ENCODE measurements at regions not wholly inside any gene's neighbourhood (a gene's known extent, or its start where the extent isn't known, plus 50 kb on each side); places are given as distances from the start of the nearest gene placed in this dataset.
"Not testable (repeated sequence)": the region's sequence is repeated elsewhere in the genome, so short reads cannot be mapped to it uniquely, and the experiment has no call there.

DNA sequence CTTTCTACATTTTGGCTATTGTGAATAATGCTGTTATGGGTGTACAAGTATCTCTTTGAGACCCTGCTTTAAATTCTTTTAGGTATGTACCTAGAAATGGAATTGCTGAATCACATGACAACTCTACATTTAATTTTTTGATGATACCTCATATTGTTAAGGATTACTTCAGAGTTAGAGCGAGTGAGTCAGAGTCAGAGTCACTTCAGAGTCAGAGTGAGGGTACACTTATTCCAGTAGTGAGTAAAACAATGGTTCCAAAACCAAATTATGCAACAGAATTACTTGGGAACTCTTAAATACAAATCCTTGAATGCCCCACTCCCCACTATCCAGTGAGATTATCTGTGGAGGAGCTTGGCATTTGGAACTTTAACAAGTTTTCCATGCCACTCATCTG lies 50.3 kb upstream of the SNRK start:
- DNase-seq (ENCODE audit: low read depth) = no peak

DNA sequence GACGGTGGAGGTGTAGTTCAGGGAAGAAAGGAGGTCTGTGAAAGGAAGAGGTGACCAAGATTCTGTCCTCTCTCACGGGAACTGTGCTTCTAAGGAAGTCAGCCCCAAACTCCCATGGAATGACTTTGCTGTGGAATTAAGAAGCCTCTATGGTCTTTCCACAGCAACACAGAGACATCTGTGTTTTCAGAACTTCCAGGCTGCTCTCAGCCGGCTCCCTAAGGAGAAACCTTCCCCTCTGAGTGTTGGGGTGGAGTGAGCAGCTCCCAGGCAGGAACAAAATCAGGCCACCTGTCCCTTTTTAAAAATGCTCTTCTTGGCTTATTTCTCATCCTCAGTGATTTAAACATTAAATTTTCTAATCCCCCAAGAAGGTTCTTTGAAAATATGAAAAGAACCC lies 53.3 kb upstream of the SNRK start:
- no peak for DNase-seq (ENCODE audit: low read depth)

DNA sequence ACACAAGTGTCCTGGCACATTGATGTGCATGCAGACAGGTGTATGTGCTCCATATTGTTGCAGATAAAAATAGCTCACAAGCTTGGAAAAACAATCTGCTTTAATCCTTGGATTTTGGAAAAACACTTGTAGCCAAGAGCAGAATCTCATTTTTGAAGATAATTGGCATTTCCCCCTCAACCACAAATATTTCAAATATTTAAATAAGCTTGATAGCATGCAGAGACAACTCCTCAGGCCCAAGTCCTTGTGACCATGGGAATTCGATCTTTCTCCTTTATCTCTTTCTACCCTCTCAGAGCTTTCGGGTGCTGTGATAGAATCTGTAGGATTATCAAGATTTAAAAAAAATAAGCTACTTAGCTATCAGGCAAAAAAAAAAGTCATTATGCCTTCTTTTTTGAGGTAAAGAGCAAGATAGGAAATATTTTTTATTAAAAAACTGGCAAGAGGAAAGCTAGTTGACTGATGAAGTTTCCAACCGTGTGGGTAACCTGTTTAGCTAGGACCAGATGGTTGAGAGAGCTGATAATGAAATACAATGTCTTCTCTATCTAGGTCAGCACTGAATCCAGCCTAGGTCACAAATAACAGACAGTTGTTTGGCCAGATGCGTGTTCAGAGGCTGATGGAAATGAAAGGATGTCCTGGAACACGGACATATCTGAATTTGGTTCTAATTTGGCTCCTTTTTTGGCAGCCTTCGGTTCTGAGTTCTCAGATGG lies 54.9 kb upstream of the SNRK start:
- DNase-seq (ENCODE audit: low read depth) = no peak

DNA sequence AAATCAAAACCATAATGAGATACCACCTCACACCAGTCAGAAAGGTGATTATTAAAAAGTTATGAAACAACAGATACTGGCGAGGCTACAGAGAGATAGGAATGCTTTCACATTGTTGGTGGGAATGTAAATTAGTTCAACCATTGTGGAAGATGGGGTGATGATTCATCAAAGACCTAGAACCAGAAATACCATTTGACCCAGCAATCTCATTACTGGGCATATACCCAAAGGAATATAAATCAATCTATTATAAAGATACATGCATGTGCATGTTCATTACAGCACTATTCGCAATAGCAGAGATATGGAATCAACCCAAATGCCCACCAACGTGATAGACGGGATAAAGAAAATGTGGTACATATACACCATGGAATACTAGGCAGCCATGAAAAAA lies 56.5 kb upstream of the SNRK start:
- DNase-seq (ENCODE audit: low read depth) = not testable (repeated sequence)

DNA sequence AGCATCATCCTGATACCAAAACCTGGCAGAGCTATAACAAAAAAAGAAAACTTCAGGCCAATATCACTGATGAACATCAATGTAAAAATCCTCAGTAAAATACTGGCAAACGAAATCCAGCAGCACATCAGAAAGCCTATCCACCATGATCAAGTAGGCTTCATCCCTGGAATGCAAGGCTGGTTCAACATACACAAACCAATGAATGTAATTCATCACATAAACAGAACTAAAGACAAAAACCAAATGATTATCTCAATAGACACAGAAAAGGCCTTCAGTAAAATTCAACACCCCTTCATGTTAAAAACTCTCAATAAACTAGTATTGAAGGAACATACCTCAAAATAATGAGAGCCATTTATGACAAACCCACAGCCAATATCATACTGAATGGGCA lies 58.7 kb upstream of the SNRK start:
- DNase-seq (ENCODE audit: low read depth) = not testable (repeated sequence)

DNA sequence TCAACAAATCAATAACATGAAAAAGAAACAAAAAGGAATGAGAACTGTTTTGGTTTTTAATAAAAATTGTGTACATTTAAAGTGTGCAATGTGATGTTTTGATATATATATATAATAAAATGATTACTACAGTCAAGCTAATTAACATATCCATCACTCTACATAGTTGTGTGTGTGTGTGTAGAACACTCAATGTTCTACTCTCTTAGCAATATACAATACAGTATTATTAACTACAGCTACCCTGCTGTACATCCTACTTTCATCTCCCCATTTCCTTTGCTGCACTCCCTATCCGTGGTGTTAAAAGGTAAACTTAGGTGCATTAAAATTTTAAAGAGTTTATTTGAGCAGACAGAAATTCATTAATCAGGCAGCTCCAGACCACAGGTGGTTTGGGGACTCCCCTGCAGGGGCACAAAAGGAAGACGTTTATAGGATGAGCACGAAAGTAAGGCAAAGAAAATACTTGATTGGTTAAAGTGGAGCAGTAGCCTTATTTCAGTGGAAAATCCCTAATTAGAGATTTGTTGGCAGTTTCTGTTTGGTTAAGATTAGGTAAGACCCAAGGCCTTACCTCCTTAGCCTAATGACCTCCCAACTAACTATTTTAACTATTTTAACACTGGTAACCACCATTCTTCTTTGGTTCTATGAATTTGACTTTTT lies 61.8 kb upstream of the SNRK start:
- DNase-seq (ENCODE audit: low read depth) = no peak

DNA sequence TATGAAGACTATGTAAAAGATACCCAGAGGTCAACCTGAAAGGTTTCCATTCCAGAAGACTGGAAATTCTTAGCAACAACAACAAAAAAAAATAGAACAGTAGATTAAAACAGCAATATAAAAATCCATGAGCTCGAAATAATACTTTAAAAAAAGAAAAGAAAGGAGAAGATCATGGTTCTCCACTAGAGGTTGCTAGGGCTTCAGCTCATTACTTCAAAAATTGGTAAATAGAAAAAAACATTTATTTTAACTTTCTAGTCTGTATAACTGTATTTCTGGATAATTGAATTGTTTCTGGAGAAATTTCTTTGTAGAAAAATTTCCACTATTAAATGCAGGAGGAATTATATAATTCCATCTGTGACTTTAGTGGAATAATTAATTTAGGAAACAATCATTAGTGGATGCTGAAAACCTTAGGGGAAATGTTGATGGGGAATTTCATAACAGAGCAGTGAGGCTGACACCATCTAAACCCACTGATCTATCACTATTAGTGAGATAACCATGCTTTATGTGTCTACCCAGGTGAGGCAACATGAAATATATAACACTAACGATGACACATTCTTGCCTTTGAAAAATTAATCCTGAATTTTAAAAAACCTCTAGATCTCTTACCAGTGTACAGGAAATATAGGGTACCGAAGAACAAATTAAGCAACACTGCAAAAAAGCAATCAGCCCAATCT lies 62.5 kb upstream of the SNRK start:
- no peak for DNase-seq (ENCODE audit: low read depth)

DNA sequence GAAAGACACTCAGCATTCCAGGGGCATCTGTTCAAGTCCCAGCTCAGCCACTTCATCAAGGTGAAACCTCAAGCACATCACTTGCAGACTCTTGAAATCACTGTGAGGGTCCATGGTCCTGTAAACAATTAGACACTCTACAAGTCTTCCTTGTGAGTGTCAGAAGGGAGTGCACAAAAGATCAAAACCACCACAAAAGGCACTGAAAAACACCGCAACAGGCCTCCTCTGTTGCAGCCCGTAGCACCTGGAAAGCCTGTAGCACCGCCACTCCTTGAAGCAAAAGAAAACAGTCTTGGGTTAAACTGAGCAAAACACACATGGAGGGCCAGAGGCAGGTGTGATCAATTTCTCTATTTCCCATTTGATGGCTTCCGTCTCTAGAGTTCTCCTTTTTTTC lies 63.8 kb upstream of the SNRK start:
- no peak for DNase-seq (ENCODE audit: low read depth)

DNA sequence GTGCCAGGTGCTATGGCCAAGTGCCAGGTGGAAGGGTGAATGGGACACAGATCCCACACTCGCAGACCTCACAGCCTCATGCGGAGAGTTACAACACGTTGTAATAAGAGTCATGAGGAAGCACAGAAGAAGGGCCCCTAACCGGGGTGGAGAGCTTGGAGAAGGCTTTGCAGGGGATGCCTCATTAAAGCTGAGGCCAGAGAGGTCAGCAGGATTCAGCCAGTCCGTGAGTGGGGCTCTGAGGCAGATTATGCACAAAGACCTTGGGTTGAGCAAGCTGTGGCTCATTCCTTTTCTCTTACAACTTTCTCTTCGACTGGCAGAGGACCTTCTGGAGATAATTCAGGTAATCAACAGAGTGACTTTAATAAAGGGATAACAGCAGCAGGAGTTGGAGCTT lies 65.3 kb upstream of the SNRK start:
- no peak for DNase-seq (ENCODE audit: low read depth)

DNA sequence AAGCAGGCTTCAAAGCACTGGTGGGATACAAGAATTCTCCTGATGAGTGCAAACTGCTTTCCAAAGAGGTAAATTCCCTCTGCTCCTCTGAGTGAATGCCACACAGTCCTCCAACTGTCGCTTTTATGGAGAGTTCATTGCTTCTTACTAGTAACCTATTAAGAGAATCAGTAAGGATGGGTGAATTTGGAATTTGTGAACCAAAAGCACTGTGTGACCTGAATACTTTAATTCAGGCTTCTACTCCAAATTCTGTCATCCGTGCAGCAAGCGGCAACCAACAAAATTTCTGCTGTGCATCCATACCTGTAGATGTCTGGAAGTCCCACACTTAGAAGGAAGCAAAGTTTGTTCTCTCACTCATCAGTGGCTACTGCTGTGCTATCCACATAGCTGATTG lies 66.7 kb upstream of the SNRK start:
- no peak for DNase-seq (ENCODE audit: low read depth)

DNA sequence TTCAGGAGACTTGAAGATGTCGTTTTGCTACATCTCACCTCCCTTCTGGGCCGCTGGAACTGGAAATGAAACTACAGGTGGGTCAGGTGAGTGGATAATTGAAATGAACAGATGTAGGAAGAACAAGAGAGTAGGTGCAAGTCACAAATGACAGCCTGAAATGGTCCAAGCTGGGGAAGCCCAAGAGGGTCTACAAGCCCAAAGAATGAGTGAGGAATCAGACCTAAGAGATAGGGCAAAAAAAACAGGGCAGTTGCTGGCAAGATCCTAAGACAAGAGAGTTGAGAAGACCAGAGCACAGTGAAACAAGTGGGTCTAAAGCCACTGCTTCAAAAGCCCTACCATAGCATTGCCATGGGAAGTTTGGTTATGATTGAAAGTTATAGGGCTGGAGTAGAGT lies 67.4 kb upstream of the SNRK start:
- no peak for DNase-seq (ENCODE audit: low read depth)

DNA sequence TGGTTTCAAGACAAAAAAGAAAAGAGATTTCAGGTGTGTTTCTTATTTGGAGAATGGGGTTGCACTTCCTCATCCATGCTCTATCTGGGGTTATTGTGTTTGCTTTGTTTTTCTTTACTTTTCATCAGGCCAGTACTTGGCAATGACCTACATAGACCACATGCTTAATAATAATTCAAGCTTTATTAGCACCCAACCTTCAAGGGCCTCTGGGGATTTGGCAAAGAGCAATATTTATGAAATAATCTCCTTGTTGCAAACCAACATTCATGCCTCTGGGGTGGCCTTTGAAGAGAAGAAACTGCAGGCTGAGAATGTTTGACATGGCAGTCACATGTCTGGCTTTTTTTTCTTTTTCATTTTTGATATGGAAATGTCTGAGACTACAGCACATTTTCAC lies 68.2 kb upstream of the SNRK start:
- no peak for DNase-seq (ENCODE audit: low read depth)

DNA sequence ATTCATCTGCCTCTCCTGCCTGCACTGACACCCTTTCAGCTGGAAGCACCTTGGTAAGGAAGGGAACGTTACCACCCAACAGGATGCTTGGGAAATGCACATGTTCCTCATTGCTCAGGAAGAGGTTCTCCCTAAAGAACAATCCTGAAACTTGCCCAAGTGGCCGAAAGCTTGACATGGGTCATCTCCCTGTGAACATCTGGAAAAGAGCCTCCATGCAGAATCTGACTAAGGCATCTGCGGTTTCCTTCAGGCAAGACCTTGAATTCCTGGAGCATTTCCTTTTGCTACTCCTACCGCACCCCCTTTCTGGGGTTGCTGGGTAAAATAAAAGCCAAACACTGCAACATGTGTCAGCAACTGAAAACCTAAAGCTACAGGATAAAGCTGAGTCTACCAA lies 68.7 kb upstream of the SNRK start:
- DNase-seq (ENCODE audit: low read depth) = no peak

DNA sequence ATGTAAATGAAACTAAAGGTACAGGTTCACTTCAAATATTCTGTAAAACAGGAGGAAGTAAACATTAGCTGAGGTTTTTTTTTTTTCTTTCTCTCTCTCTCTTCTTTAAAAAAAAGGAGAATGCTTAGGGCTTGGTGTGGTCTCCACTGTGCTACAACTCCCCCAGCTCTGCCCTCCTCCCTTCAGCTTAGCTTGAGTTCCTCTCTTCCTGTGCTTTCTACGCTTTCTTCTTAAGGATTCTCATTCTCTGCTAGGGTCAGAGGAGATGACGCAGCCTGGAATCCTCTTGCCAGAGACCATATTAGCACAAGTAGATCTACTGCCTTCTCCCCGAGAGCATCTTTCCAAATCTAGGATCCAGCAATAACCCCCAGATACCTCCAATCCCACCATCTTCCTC lies 69.1 kb upstream of the SNRK start:
- DNase-seq (ENCODE audit: low read depth) = no peak

DNA sequence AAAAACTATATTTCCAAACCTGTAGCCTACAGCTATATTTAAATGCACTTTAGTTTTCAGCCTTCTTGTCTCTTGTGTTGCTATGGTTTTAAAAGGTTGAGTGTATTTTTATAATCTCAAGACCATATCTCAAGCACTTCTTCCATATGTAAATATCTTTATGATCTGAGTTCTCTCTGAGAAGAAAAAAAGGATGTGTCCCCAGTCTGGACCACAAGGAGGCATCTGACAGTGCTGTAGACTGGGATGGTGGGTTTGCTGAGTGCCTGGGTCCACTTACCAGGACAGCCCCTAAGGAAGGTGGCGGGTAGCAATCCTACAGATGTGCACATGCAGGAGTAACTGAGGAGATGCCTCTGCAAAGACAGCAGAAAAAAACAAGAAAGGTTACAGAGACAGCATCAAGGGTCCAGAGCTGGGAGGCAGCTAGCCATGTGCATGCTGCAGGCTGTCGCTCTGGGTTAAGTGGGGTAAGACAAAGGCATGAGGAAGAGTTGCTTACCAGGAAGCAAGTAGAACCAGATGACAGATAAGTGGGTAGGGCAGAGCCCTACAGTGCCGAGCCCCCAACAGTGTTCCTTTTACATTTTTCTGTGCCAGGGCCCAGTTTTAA lies 70.6 kb upstream of the SNRK start:
- no peak for DNase-seq (ENCODE audit: low read depth)

DNA sequence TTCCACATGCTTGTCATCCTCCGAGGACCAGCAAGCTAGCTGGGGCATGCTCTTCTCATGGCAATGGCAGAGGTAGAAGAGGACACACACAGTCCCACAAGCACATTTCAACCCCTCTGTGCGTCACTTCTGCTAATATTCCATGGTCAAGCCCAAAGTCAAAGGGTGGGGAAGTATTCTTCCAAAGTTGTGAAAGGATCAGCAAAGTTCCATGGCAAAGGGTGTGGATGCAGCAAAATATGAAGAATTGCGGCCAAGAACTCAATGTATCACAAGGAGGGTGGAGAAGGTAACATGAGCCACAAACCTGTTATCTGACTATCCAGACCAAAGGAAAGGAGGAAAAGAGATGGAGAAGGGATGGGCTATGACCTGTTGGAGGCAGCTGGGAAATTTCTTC lies 71.2 kb upstream of the SNRK start:
- DNase-seq (ENCODE audit: low read depth) = no peak

DNA sequence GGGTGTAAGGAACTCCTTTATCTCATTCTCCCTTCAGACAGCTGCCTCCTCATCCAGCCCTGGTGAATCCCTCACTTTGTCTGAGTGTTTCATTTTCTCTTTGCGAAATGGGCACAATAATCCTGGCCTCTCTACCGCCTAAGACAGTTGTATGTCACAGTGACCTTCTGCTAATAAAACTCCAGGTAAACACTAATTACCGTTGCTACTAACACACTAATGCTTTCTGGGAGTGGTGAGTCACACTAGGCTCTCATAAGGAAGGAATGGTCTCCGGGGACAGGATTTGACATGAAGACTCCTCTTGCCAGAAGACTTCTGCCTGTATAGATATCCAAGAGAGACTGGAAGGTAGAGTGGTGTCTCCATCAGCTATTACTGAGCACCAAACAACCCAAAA lies 71.7 kb upstream of the SNRK start:
- no peak for DNase-seq (ENCODE audit: low read depth)

DNA sequence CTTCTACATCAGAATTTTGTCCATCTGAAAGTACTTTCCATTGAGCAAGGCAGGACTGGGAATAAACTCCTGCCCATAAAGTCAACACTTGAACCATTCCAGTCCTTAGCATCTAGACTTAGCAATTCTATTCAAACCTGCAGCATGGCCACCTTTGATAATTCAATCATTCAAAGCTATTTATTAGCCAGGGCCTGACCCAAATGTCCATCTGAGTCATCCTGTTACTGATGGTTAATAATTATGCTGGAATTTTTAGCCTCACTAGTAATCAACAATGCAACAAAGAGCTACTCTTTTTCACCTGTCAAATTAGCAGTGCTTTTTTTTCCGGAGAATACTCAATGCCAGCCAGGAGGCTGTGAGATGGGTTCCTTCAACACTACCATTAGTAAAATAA lies 72.7 kb upstream of the SNRK start:
- DNase-seq (ENCODE audit: low read depth) = no peak

DNA sequence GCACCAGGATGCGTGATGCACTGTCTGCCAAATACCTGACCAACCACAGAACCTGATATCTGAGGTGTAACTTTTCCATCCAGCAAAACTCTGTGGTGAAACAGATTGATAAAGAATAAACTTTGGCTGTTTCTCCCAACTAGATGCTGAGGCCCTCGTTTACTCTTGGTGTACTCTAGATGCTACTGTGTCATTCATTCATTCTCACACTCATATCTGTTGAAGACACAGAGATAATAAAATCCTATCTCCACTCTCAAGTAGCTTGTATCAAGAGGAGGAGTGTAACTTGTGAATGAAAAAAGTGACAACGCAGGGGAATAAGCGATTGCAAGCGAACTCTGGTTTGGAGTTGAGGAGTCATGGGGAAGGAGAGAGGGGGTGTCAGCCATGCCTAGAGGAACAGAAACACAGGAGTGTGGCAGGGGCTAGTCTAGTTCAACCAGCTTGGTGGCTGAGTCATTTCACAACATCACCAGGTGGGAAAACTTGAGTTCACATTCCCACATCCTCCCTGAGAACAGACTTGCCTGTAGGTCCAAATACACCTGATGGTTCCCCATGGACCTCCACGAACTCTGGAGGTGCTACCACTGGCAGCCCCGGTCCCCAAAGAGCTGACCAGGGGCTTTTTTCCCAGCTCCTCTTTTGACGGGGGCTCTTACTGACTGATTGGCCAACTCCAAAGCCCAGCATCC lies 73.3 kb upstream of the SNRK start:
- no peak for DNase-seq (ENCODE audit: low read depth)

DNA sequence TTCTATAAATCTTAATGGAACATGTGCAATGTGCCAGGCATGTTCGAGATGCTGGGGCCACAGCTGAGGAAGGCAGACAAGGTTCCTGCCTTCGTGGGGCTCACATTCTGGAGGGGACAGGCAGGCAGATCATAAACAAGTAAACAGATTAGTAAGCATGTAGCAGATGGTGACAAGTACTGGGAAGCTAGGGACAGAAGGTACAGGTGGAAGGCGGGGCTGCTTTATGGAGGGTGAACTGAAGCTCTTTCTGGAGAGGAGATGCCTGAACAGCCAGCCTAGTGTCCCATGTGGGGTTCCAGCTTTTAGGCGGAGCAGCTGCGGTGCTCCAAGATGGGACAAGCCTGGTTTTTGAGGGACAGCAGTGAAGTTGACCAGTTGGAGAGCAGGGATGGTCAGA lies 74.7 kb upstream of the SNRK start:
- DNase-seq (ENCODE audit: low read depth) = no peak

DNA sequence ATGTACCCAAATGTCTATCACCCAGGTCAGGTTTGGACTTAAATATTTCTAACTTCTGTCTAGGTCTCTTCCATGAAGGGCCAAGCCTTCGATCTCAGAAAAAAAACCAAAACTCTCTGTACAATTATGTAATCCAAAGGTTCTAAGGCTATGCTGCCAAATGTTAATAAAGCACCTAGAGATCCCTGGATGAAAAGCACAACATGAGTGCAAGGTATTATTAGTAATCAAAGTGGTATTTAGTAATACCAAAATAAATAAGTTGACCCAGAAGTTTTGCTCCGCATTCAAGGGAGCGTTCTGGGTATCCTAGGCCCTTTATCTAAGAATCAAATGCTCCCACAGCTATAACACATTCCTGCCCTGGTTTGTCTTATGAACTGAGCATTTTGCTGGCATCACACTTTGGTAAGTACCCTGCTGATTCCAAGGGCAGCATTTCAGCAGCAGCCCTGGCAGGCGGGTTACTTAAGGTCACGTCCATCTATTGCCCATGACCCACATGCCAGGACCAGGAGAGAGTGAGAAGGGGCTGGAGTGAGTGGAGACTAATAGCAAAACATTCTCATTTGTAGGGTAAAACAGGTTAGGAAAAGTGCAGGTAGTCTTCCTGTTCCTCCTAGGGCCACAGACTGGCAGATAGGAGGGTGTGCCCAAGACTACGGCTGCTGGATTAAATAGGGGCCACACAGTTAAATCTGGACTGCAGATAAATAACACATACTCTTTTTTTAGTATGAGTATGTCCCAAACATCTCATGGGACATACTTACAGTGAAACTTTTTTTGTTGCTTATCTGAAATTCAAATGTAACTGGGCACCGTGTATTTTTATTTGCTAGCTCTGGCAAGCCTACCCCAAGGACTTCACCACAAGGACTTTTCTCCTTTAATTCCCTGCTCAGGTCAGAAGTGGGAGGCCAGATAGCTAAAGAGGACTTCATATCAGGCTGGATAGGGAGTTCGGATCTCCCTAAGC lies 76.0 kb upstream of the SNRK start:
- no peak for DNase-seq (ENCODE audit: low read depth)
